ENCODE measurements at regions not wholly inside any gene's neighbourhood (a gene's known extent, or its start where the extent isn't known, plus 50 kb on each side); places are given as distances from the start of the nearest gene placed in this dataset.

DNA sequence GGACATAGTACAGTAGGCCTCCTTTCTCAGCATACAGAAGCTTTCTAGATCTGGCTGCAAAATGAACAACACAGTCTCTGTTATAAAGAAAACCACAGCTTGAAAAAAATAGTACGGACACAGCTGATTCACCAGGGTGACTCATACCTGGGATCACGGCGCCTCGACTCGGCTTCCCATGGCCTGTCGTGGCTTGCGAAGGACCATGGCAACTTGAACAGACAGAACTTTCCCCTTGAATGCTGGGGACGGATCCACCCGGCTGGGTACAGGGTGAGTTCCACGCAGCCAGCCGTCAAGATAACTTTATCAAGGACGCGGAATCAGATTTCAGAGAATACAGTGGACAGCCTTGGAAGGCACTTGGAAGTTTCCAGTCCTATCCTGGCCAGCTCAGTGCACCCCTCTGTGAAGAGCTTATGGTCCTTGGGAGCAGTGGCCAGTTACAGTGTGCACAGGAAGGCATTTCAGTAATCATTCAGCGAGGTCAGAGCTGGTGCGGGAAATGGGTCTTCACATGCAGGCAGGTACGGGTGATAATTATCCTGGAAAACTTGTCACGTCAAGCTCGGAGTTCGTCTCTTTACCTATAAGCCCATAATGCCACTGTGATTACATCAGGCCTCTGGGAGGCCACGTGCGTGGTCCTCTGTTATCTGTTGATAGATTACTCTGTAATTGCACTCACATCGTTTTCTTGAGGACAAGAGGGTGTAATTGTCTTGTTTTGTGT, 57.9 kb upstream of the MAF start:
- Histone ChIP-seq H3K36me3 (ENCODE audit: control insufficient read depth in 1 of 2, insufficient read depth in 2 of 2, low read depth in 1 of 2, low read length in 2 of 2) (no peaks in the 10 kb centered on the region), H3K27ac (ENCODE audit: low read length, poor library complexity, severe bottlenecking) (peak overlapping the region; percentile 76), H3K9ac (ENCODE audit: low read length) (no peak overlapping the region), H2BK120ac (ENCODE audit: low read depth, low read length) (no peak overlapping the region), H3K14ac (ENCODE audit: low read length in 2 of 2) (no peak overlapping the region), H3K79me1 (replicated peaks; ENCODE audit: low read length, poor library complexity, severe bottlenecking) (no peaks in the 10 kb centered on the region), H2BK5ac (ENCODE audit: low read depth, low read length, poor library complexity, severe bottlenecking) (peak overlapping the region; percentile 68), H2AK5ac (ENCODE audit: low read length, severe bottlenecking) (peak overlapping the region; percentile 54), H3K4ac (ENCODE audit: low read depth in 1 of 2, low read length in 2 of 2) (peak overlapping the region in 1 of 2 experiments; percentile 75), H3K4me1 (ENCODE audit: control insufficient read depth, insufficient read depth, low read depth, low read length) (peaks cover 6% of the 10 kb centered on the region), H2BK12ac (ENCODE audit: low read length in 2 of 2) (peak overlapping the region in 1 of 2 experiments; percentile 89), H2AFZ (ENCODE audit: low read depth, low read length) (peak overlapping the region; percentile 85), H3K4me2 (ENCODE audit: low read length, poor library complexity, severe bottlenecking) (no peak overlapping the region), H3K9me3 (ENCODE audit: control insufficient read depth, low read length) (no peaks in the 10 kb centered on the region), H4K8ac (ENCODE audit: low read length) (peak overlapping the region; percentile 5), H3K23ac (ENCODE audit: low read length in 2 of 2) (no peak overlapping the region), H3K4me3 (ENCODE audit: insufficient read depth in 1 of 2, low read depth in 1 of 2, low read length in 2 of 2) (no peak overlapping the region), H4K91ac (ENCODE audit: low read length) (peak overlapping the region; percentile 4), H3K27me3 (ENCODE audit: control insufficient read depth in 1 of 2, insufficient read depth in 1 of 2, low read length in 2 of 2) (peaks cover 0 to 9% of the 10 kb centered on the region in 2 experiments), H2BK15ac (ENCODE audit: low read depth, poor library complexity, severe bottlenecking) (no peak overlapping the region), H3K18ac (ENCODE audit: low read depth in 1 of 2, low read length in 2 of 2) (peak overlapping the region in 1 of 2 experiments; percentile 67)
- peak; percentile 93 for DNase-seq
- 43% methylated on average over 22 of the region's 22 CpGs for WGBS

DNA sequence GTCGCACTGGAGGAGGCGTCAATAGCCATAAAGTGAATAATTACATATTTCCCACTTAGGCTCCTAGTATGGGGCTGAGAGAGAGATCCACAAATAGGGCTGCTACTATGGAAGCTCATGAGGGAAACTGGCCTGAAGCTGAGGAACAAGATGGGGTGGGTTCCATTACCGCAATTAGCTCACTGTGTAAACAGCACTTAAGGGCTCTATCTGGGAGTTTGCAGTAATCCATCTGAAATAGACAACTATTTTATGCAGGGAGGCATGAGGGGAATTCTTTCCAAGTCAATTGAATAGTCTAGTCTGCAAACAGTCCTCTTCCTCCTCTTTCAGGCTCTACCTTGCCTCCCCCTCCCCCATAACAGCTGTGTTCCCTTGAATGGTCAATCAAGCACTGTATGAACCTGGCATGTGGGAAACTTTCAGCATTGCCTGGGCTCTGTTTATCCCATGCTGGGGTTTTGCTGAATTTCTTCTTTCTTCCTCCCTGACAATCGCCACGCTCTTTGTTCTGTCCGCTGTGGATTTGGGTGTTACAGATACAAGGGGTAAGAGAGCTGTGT, 56.1 kb upstream of the MAF start:
- no peak overlapping the region for H3K18ac ChIP-seq (ENCODE audit: low read depth in 1 of 2, low read length in 2 of 2)
- no peak overlapping the region for H3K23ac ChIP-seq (ENCODE audit: low read length in 2 of 2)
- H2BK12ac ChIP-seq (ENCODE audit: low read length in 2 of 2), result no peak overlapping the region
- H3K79me1 ChIP-seq (replicated peaks; ENCODE audit: low read length, poor library complexity, severe bottlenecking), result no peaks in the 10 kb centered on the region
- no peak overlapping the region for H3K4me3 ChIP-seq (ENCODE audit: insufficient read depth in 1 of 2, low read depth in 1 of 2, low read length in 2 of 2)
- 33% methylated on average over 1 of the region's 6 CpGs for WGBS
- no peak overlapping the region for H4K91ac ChIP-seq (ENCODE audit: low read length)
- H3K27me3 ChIP-seq (ENCODE audit: control insufficient read depth in 1 of 2, insufficient read depth in 1 of 2, low read length in 2 of 2), result peaks cover 0 to 9% of the 10 kb centered on the region in 2 experiments
- H2BK120ac ChIP-seq (ENCODE audit: low read depth, low read length), result no peak overlapping the region
- no peak overlapping the region for H3K9ac ChIP-seq (ENCODE audit: low read length)
- H2BK5ac ChIP-seq (ENCODE audit: low read depth, low read length, poor library complexity, severe bottlenecking), result no peak overlapping the region
- no peak overlapping the region for H3K14ac ChIP-seq (ENCODE audit: low read length in 2 of 2)
- H3K36me3 ChIP-seq (ENCODE audit: control insufficient read depth in 1 of 2, insufficient read depth in 2 of 2, low read depth in 1 of 2, low read length in 2 of 2), result no peaks in the 10 kb centered on the region
- H2BK15ac ChIP-seq (ENCODE audit: low read depth, poor library complexity, severe bottlenecking), result no peak overlapping the region
- no peak overlapping the region for H3K4me2 ChIP-seq (ENCODE audit: low read length, poor library complexity, severe bottlenecking)
- no peak overlapping the region for H3K4ac ChIP-seq (ENCODE audit: low read depth in 1 of 2, low read length in 2 of 2)
- H3K4me1 ChIP-seq (ENCODE audit: control insufficient read depth, insufficient read depth, low read depth, low read length), result peaks cover 8% of the 10 kb centered on the region
- no peak overlapping the region for H2AK5ac ChIP-seq (ENCODE audit: low read length, severe bottlenecking)
- no peak overlapping the region for H3K27ac ChIP-seq (ENCODE audit: low read length, poor library complexity, severe bottlenecking)
- no peak overlapping the region for H4K8ac ChIP-seq (ENCODE audit: low read length)
- DNase-seq, result peak; percentile 75
- no peak overlapping the region for H2AFZ ChIP-seq (ENCODE audit: low read depth, low read length)
- no peaks in the 10 kb centered on the region for H3K9me3 ChIP-seq (ENCODE audit: control insufficient read depth, low read length)

DNA sequence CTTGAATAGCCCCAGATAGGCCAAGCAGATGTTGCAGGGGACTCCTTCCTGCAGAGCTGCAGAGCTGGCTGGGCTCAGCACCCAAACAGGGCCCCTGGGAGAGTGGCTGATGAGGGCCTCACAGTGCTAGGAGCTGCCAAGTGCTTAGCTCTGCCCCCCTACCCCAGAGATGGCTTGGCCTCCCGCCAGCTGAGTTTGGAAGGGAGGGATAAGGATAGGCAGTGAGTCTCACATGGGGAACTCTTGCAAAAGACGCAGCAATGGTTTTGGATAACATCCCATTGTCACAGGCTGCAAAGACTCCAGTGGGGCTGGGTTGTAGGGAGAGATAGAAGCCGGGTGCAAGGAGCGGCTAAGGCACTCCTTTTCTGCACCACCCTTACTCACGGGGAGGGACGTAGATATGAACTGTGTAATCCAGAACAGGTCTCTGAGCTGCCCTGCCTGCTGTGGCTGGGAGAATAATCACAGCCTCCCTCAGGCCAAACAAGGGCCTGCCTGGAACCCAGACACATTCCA, 52.9 kb upstream of the MAF start:
- Histone ChIP-seq H3K36me3 (ENCODE audit: control insufficient read depth in 1 of 2, insufficient read depth in 2 of 2, low read depth in 1 of 2, low read length in 2 of 2) (no peaks in the 10 kb centered on the region), H3K4me1 (ENCODE audit: control insufficient read depth, insufficient read depth, low read depth, low read length) (peaks cover 9% of the 10 kb centered on the region), H3K23ac (ENCODE audit: low read length in 2 of 2) (no peak overlapping the region), H3K79me1 (replicated peaks; ENCODE audit: low read length, poor library complexity, severe bottlenecking) (no peaks in the 10 kb centered on the region), H3K4ac (ENCODE audit: low read depth in 1 of 2, low read length in 2 of 2) (no peak overlapping the region), H2BK12ac (ENCODE audit: low read length in 2 of 2) (no peak overlapping the region), H3K9ac (ENCODE audit: low read length) (no peak overlapping the region), H2AFZ (ENCODE audit: low read depth, low read length) (no peak overlapping the region), H3K27ac (ENCODE audit: low read length, poor library complexity, severe bottlenecking) (no peak overlapping the region), H2BK120ac (ENCODE audit: low read depth, low read length) (no peak overlapping the region), H3K27me3 (ENCODE audit: control insufficient read depth in 1 of 2, insufficient read depth in 1 of 2, low read length in 2 of 2) (peaks cover 0 to 9% of the 10 kb centered on the region in 2 experiments), H2AK5ac (ENCODE audit: low read length, severe bottlenecking) (no peak overlapping the region), H3K18ac (ENCODE audit: low read depth in 1 of 2, low read length in 2 of 2) (no peak overlapping the region), H4K91ac (ENCODE audit: low read length) (no peak overlapping the region), H3K9me3 (ENCODE audit: control insufficient read depth, low read length) (no peaks in the 10 kb centered on the region), H3K4me2 (ENCODE audit: low read length, poor library complexity, severe bottlenecking) (no peak overlapping the region), H3K14ac (ENCODE audit: low read length in 2 of 2) (peak overlapping the region in 1 of 2 experiments; percentile 22), H2BK15ac (ENCODE audit: low read depth, poor library complexity, severe bottlenecking) (no peak overlapping the region), H2BK5ac (ENCODE audit: low read depth, low read length, poor library complexity, severe bottlenecking) (no peak overlapping the region), H3K4me3 (ENCODE audit: insufficient read depth in 1 of 2, low read depth in 1 of 2, low read length in 2 of 2) (no peak overlapping the region), H4K8ac (ENCODE audit: low read length) (no peak overlapping the region)
- 80% methylated on average over 5 of the region's 6 CpGs for WGBS
- no peak for DNase-seq

DNA sequence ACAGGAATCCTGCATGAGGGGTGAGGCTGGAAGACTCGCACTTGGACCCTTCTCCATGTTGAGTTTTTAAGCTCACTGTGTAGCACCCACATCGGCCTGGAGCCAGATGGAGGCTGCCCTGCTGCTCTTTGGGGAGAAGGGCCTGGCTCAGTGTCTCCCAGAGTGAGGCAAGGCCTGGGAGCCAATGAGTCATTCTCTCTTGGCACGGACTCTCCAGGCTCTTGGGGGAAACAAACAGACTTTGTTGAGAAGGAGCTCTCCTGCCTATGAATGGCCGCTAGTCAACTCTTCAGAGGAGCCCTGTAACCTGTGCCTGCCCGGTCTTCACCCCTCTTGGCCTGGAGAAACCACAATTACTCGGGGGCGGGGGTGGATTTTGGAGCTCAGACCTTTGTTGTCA, 50.8 kb upstream of the MAF start:
- no peak overlapping the region for H2AFZ ChIP-seq (ENCODE audit: low read depth, low read length)
- H3K79me1 ChIP-seq (replicated peaks; ENCODE audit: low read length, poor library complexity, severe bottlenecking), result no peaks in the 10 kb centered on the region
- H2BK5ac ChIP-seq (ENCODE audit: low read depth, low read length, poor library complexity, severe bottlenecking), result no peak overlapping the region
- no peak overlapping the region for H3K4me3 ChIP-seq (ENCODE audit: insufficient read depth in 1 of 2, low read depth in 1 of 2, low read length in 2 of 2)
- no peak overlapping the region for H2BK12ac ChIP-seq (ENCODE audit: low read length in 2 of 2)
- H3K23ac ChIP-seq (ENCODE audit: low read length in 2 of 2), result no peak overlapping the region
- H3K4me2 ChIP-seq (ENCODE audit: low read length, poor library complexity, severe bottlenecking), result no peak overlapping the region
- 60% methylated on average over 7 of the region's 7 CpGs for WGBS
- peaks cover 0 to 7% of the 10 kb centered on the region in 2 experiments for H3K27me3 ChIP-seq (ENCODE audit: control insufficient read depth in 1 of 2, insufficient read depth in 1 of 2, low read length in 2 of 2)
- H3K4ac ChIP-seq (ENCODE audit: low read depth in 1 of 2, low read length in 2 of 2), result no peak overlapping the region
- H3K14ac ChIP-seq (ENCODE audit: low read length in 2 of 2), result no peak overlapping the region
- H3K27ac ChIP-seq (ENCODE audit: low read length, poor library complexity, severe bottlenecking), result no peak overlapping the region
- no peak overlapping the region for H2BK15ac ChIP-seq (ENCODE audit: low read depth, poor library complexity, severe bottlenecking)
- H4K8ac ChIP-seq (ENCODE audit: low read length), result no peak overlapping the region
- H3K9ac ChIP-seq (ENCODE audit: low read length), result no peak overlapping the region
- H3K4me1 ChIP-seq (ENCODE audit: control insufficient read depth, insufficient read depth, low read depth, low read length), result peaks cover 8% of the 10 kb centered on the region
- H3K18ac ChIP-seq (ENCODE audit: low read depth in 1 of 2, low read length in 2 of 2), result no peak overlapping the region
- H2BK120ac ChIP-seq (ENCODE audit: low read depth, low read length), result no peak overlapping the region
- H2AK5ac ChIP-seq (ENCODE audit: low read length, severe bottlenecking), result no peak overlapping the region
- no peaks in the 10 kb centered on the region for H3K9me3 ChIP-seq (ENCODE audit: control insufficient read depth, low read length)
- no peak overlapping the region for H4K91ac ChIP-seq (ENCODE audit: low read length)
- peak; percentile 71 for DNase-seq
- H3K36me3 ChIP-seq (ENCODE audit: control insufficient read depth in 1 of 2, insufficient read depth in 2 of 2, low read depth in 1 of 2, low read length in 2 of 2), result no peaks in the 10 kb centered on the region
